ENCODE measurements at regions not wholly inside any gene's neighbourhood (a gene's known extent, or its start where the extent isn't known, plus 50 kb on each side); places are given as distances from the start of the nearest gene placed in this dataset.

GRCh38 chr9:19967888-19968459, 179.1 kb upstream of the SLC24A2 start:
- in situ Hi-C loops (cut with HindIII; ENCODE audit: low sequenced_read_pairs), result no loop called here
- H3K4me3 ChIP-seq (ENCODE audit: low read depth, low read length), result no peak overlapping the region
- no peak for DNase-seq (ENCODE audit: low read depth)
- TF ChIP-seq CTCF (IDR thresholded peaks at IDR 0.05; ENCODE audit: low read depth, low read length, missing control alignments), result no peak

- no peak overlapping the region for H3K4me3 ChIP-seq (ENCODE audit: low read depth, low read length)
- in situ Hi-C loops (cut with HindIII; ENCODE audit: low sequenced_read_pairs), result no loop called here
- TF ChIP-seq CTCF (IDR thresholded peaks at IDR 0.05; ENCODE audit: low read depth, low read length, missing control alignments), result no peak
- no peak for DNase-seq (ENCODE audit: low read depth)
Measured at GRCh38 chr9:19967216-19967887, 178.5 kb upstream of the SLC24A2 start.

DNA sequence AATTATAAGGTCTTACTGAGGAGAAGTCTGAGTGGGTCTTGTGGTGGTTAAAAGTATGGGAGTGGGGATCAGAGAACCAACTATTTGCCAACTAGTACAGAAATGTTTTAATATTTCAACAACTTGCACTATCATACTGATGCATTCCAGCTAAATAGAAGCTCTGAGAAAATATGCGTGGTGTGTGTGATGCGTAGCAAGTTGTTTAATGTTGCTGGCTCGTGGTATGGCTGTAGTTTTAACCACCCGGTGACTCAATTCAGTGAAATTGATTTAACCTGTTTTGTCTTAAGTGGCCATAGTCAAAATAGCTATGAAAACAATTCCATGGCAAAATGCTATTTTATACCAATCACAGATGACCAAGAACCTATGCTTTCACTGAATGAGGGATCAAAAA, 176.5 kb upstream of the SLC24A2 start:
- DNase-seq (ENCODE audit: low read depth), result no peak
- no peak for TF ChIP-seq CTCF (IDR thresholded peaks at IDR 0.05; ENCODE audit: low read depth, low read length, missing control alignments)
- no peak overlapping the region for H3K4me3 ChIP-seq (ENCODE audit: low read depth, low read length)
- in situ Hi-C loops (cut with HindIII; ENCODE audit: low sequenced_read_pairs), result no loop called here

DNA sequence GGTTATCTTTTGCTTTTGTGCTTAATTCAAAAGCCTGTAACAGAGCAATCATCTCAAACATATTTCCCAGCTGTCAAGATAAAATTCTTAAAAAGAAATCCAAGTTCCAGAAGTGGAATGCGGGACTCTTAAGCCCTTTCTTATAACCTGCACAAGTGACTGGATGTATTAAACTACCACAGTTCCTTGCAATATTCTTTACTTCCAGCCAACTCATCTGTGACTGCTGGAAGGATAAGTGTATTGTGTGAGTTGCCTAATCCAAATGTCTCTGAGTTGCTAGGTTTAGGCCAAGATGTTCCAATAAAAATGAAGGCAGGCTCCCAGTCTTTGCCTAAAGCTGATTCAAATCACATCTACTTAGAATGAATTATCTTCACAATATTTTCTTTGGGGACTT, 159.2 kb upstream of the SLC24A2 start:
- TF ChIP-seq CTCF (IDR thresholded peaks at IDR 0.05; ENCODE audit: low read depth, low read length, missing control alignments), result no peak
- no peak overlapping the region for H3K4me3 ChIP-seq (ENCODE audit: low read depth, low read length)
- in situ Hi-C loops (cut with HindIII; ENCODE audit: low sequenced_read_pairs), result no loop called here
- no peak for DNase-seq (ENCODE audit: low read depth)

GRCh38 chr9:19946441-19947109, 157.7 kb upstream of the SLC24A2 start:
- no peak overlapping the region for H3K4me3 ChIP-seq (ENCODE audit: low read depth, low read length)
- no peak for DNase-seq (ENCODE audit: low read depth)
- peak; percentile 66 for TF ChIP-seq CTCF (IDR thresholded peaks at IDR 0.05; ENCODE audit: low read depth, low read length, missing control alignments)
- in situ Hi-C loops (cut with HindIII; ENCODE audit: low sequenced_read_pairs), result no loop called here

- TF ChIP-seq CTCF (IDR thresholded peaks at IDR 0.05; ENCODE audit: low read depth, low read length, missing control alignments), result no peak
- in situ Hi-C loops (cut with HindIII; ENCODE audit: low sequenced_read_pairs), result no loop called here
- no peak overlapping the region for H3K4me3 ChIP-seq (ENCODE audit: low read depth, low read length)
- DNase-seq (ENCODE audit: low read depth), result no peak
Measured at GRCh38 chr9:19941874-19942273, 153.0 kb upstream of the SLC24A2 start.

All from astrocyte of the cerebellum (primary cell).